HEK293 (cell line): ENCODE measurements at regions not wholly inside any gene's neighbourhood (a gene's known extent, or its start where the extent isn't known, plus 50 kb on each side); places are given as distances from the start of the nearest gene placed in this dataset.
A peak's percentile ranks its signal among the peaks of the same experiment; 100 is the strongest.

Experiments
- CTCF ChIA-PET: fragments of 350-600 bp; formaldehyde crosslinking; extraction: SDS; loops from one replicate; lab custom pipeline; 2021; ENCODE audit warnings: antibody characterized with exemption; lab: Yijun Ruan, JAX
- POLR2A ChIA-PET: fragments of 300-600 bp; formaldehyde crosslinking; extraction: SDS; loops from one replicate; lab custom pipeline; 2020; ENCODE audit warnings: antibody characterized with exemption, inconsistent platforms; lab: Yijun Ruan, JAX
- H3K27ac ChIP-seq: fragments of 200-500 bp; sonication (Bioruptor generic); 2 replicates; pipeline ENCODE4 v1.5.1; 2014; ENCODE audit warnings: low read depth, low read length, control low read depth, inconsistent platforms; ENCODE audit errors: extremely low read depth
- H3K36me3 ChIP-seq, 2 experiments: fragments of 200-500 bp in 1 of 2; sonication (Bioruptor generic) in 1 of 2; 1 replicate in 1 of 2; 2 replicates in 1 of 2; pipeline ENCODE4 v1.5.1; 2014 to 2017; ENCODE audit warnings: inconsistent platforms in 2 of 2, low read length in 2 of 2; ENCODE audit not compliant: control insufficient read depth in 2 of 2, insufficient read depth in 1 of 2
- H3K4me1 ChIP-seq: fragments of 200-500 bp; sonication (Bioruptor generic); 2 replicates; pipeline ENCODE4 v1.5.1; 2014; ENCODE audit warnings: mild to moderate bottlenecking, low read length, inconsistent platforms; ENCODE audit not compliant: control insufficient read depth, insufficient read depth
- H3K4me3 ChIP-seq: 2 replicates; pipeline ENCODE4 v1.5.1; 2011; ENCODE audit warnings: low read depth, mild to moderate bottlenecking, control low read depth, low read length, moderate library complexity
- H3K9me3 ChIP-seq: fragments of 200-500 bp; sonication (Bioruptor generic); 2 replicates; pipeline ENCODE4 v1.5.1; 2014; ENCODE audit warnings: low read depth, low read length, inconsistent platforms; ENCODE audit not compliant: control insufficient read depth, insufficient read depth
- ATF2 ChIP-seq: fragments of 450-650 bp; formaldehyde crosslinking; IDR thresholded peaks from 2 replicates; pipeline ENCODE4 v1.5.1; 2016; ENCODE audit warnings: missing biosample characterization, missing genetic modification characterization, low read depth
- HOXC10 ChIP-seq: sonication (generic); formaldehyde crosslinking; IDR thresholded peaks from 2 replicates; pipeline ENCODE4 v1.8.1; 2023; ENCODE audit warnings: mild to moderate bottlenecking, missing genetic modification reagents
- SETDB1 ChIP-seq: IDR thresholded peaks from one replicate; pipeline ENCODE4 v1.6.1; 2017; ENCODE audit warnings: mild to moderate bottlenecking, low read length, moderate library complexity, mixed read lengths; ENCODE audit not compliant: insufficient read length
- ZFHX2 ChIP-seq: fragments of 450-650 bp; formaldehyde crosslinking; conservative IDR thresholded peaks from 2 replicates; pipeline ENCODE4 v1.5.1; 2016; ENCODE audit warnings: missing biosample characterization, missing genetic modification characterization
- ZNF140 ChIP-seq: fragments of 450-650 bp; formaldehyde crosslinking; IDR thresholded peaks from 2 replicates; pipeline ENCODE4 v1.5.1; 2016; ENCODE audit warnings: missing biosample characterization, missing genetic modification characterization
- ZNF175 ChIP-seq: fragments of 450-650 bp; formaldehyde crosslinking; IDR thresholded peaks from 2 replicates; pipeline ENCODE4 v1.5.1; 2016; ENCODE audit warnings: missing biosample characterization, missing genetic modification characterization
- ZNF184 ChIP-seq: fragments of 450-650 bp; IDR thresholded peaks from 2 replicates; pipeline ENCODE4 v1.5.1; 2018; ENCODE audit warnings: missing biosample characterization, mild to moderate bottlenecking, missing genetic modification characterization
- ZNF221 ChIP-seq: fragments of 450-650 bp; formaldehyde crosslinking; IDR thresholded peaks from 2 replicates; pipeline ENCODE4 v1.5.1; 2017; ENCODE audit warnings: missing biosample characterization, missing genetic modification characterization, borderline replicate concordance
- ZNF23 ChIP-seq: fragments of 450-650 bp; formaldehyde crosslinking; IDR thresholded peaks from 2 replicates; pipeline ENCODE4 v1.5.1; 2016; ENCODE audit warnings: missing biosample characterization, missing genetic modification characterization, borderline replicate concordance
- ZNF280C ChIP-seq: fragments of 450-650 bp; formaldehyde crosslinking; IDR thresholded peaks from 2 replicates; pipeline ENCODE4 v1.5.1; 2016; ENCODE audit warnings: missing biosample characterization, missing genetic modification characterization
- ZNF335 ChIP-seq: fragments of 450-650 bp; formaldehyde crosslinking; conservative IDR thresholded peaks from 2 replicates; pipeline ENCODE4 v1.5.1; 2016; ENCODE audit warnings: missing biosample characterization, missing genetic modification characterization
- ZNF366 ChIP-seq: fragments of 450-650 bp; formaldehyde crosslinking; conservative IDR thresholded peaks from 2 replicates; pipeline ENCODE4 v1.5.1; 2016; ENCODE audit warnings: missing biosample characterization, missing genetic modification characterization
- ZNF558 ChIP-seq: fragments of 450-650 bp; formaldehyde crosslinking; IDR thresholded peaks from 2 replicates; pipeline ENCODE4 v1.5.1; 2016; ENCODE audit warnings: missing biosample characterization, missing genetic modification characterization
- ZNF600 ChIP-seq: fragments of 450-650 bp; formaldehyde crosslinking; IDR thresholded peaks from 2 replicates; pipeline ENCODE4 v1.5.1; 2016; ENCODE audit warnings: missing biosample characterization, missing genetic modification characterization
- ZNF610 ChIP-seq: fragments of 450-650 bp; formaldehyde crosslinking; IDR thresholded peaks from 2 replicates; pipeline ENCODE4 v1.5.1; 2016; ENCODE audit warnings: missing biosample characterization, missing genetic modification characterization, borderline replicate concordance
- ZNF747 ChIP-seq: fragments of 450-650 bp; formaldehyde crosslinking; IDR thresholded peaks from 2 replicates; pipeline ENCODE4 v1.5.1; 2016; ENCODE audit warnings: missing biosample characterization, missing genetic modification characterization
- ZNF830 ChIP-seq: fragments of 450-650 bp; IDR thresholded peaks from 2 replicates; pipeline ENCODE4 v1.5.0; 2018; ENCODE audit warnings: missing biosample characterization, missing genetic modification characterization, low read depth, mild to moderate bottlenecking, moderate library complexity
- TF ChIP-seq, protein P1 (sequence below): fragments of 450-650 bp; formaldehyde crosslinking; IDR thresholded peaks from 2 replicates; pipeline ENCODE4 v1.5.1; 2016; ENCODE audit warnings: missing biosample characterization, missing genetic modification characterization

DNA sequence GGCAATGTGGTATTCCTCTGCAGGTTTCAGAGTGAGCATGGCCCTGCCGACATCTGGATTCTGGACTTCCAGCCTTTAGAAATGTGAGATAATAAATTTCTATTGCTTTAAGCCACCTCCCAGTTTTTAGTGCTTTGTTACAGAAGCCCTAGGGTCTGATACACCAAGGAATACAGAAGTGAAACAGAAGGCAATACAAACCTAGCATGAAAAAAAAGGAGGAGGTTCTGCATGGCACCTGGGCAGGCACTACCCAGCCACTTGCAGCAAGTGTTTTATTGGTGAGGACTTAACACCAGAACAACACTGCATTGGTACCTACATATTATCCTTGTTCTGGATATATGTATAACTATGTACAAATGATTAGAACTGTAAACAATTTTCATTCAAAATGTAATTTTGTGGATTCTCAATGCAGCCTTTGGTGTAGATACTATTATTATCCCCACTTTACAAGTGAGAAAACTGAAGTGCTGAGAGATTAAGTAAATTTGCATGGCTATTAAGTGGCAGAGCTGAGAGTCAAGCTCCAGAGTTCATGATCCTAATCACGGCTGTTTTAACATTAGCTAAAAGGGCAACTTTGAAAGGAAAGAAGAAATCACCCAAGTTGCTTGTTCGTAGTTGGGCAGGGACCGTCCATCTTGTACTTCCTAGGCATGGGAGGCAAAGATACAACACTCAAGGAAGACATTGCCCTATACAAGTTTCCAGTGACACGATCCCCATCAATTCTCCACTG lies 71.8 kb downstream of the IL21 start:
- no peaks in the 10 kb centered on the region for H3K4me1 ChIP-seq
- no peak overlapping the region for H3K4me3 ChIP-seq
- TF ChIP-seq ZNF558 (tag by site-specific recombination): no peak
- no peak for TF ChIP-seq ZNF335 (tag by site-specific recombination)
- TF ChIP-seq ZFHX2 (tag by site-specific recombination): no peak
- TF ChIP-seq, protein P1, sequence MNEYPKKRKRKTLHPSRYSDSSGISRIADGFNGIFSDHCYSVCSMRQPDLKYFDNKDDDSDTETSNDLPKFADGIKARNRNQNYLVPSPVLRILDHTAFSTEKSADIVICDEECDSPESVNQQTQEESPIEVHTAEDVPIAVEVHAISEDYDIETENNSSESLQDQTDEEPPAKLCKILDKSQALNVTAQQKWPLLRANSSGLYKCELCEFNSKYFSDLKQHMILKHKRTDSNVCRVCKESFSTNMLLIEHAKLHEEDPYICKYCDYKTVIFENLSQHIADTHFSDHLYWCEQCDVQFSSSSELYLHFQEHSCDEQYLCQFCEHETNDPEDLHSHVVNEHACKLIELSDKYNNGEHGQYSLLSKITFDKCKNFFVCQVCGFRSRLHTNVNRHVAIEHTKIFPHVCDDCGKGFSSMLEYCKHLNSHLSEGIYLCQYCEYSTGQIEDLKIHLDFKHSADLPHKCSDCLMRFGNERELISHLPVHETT (tag by site-specific recombination): no peak
- TF ChIP-seq SETDB1: no peak
- no peak for TF ChIP-seq ZNF747 (tag by site-specific recombination)
- TF ChIP-seq ATF2 (tag by site-specific recombination): no peak
- no peak for TF ChIP-seq ZNF280C
- no peak for TF ChIP-seq ZNF830 (tag by site-specific recombination)
- TF ChIP-seq ZNF184 (tag by site-specific recombination): no peak
- no peak for TF ChIP-seq ZNF23
- no peak for TF ChIP-seq ZNF140 (tag by site-specific recombination)
- no peak for TF ChIP-seq ZNF175 (tag by site-specific recombination)
- TF ChIP-seq ZNF366 (tag by site-specific recombination): no peak
- TF ChIP-seq HOXC10 (CRISPR knock-in tag): no peak
- TF ChIP-seq ZNF221 (tag by site-specific recombination): no peak
- H3K9me3 ChIP-seq: no peaks in the 10 kb centered on the region
- ChIA-PET POLR2A (no interaction called here), CTCF (no interaction called here)
- no peaks in the 10 kb centered on the region for H3K36me3 ChIP-seq
- no peak overlapping the region for H3K27ac ChIP-seq

DNA sequence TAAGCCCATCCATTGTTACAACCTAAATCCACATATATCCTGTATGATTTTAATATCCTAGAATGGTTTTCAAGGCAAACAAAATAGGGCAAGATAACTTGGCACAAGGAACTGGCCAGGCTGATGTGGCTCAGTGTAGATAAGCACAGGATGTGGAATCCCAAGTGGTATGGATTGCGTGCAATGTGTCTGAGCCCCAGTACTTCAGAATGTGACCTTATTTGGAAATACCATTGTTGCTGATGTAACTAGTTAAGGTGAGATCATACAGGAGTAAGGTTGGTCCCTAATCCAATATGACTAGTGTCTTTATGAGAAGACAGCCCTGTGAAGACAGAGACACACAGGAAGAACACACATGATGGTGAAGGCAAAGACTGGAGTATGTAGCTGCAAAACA lies 72.4 kb downstream of the IL21 start:
- TF ChIP-seq ZNF610 (tag by site-specific recombination) (no peak), ZNF600 (tag by site-specific recombination) (0 out of 2 replicates have a peak, but pooled peaks have one; percentile 23)
- TF ChIP-seq, all 188 proteins: peak for 1
- POLR2A ChIA-PET: no interaction called here
- Histone ChIP-seq H3K36me3 (no peaks in the 10 kb centered on the region), H3K4me3 (no peak overlapping the region), H3K9me3 (no peaks in the 10 kb centered on the region), H3K27ac (no peak overlapping the region), H3K4me1 (no peaks in the 10 kb centered on the region)
- CTCF ChIA-PET: no interaction called here
